ENCODE measurements at regions not wholly inside any gene's neighbourhood (a gene's known extent, or its start where the extent isn't known, plus 50 kb on each side); places are given as distances from the start of the nearest gene placed in this dataset.
A peak's percentile ranks its signal among the peaks of the same experiment; 100 is the strongest.

DNA sequence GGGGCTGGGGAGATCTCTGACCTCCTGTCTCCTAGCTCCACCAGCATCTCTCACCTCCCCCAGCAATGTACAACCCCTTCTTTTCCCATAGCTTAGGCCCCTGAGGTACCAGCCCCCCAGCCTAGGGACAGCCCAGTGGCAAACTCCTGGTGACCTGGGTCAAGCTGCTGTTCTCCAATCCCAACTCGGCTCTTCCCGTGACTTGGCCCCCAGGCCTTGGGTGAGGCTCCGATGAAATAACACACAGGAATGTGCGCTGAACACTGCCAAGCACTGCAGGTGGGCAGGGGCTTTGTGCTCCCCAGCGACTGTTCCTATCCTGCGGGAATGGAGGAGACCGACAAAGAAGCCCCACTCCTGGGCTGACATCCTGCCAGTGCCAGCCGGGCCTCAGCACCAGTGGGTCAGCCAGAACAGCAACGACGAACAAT lies 63.7 kb upstream of the AMZ2 start:
- no peak overlapping the region for H3K27ac ChIP-seq
- TF ChIP-seq, protein P1, sequence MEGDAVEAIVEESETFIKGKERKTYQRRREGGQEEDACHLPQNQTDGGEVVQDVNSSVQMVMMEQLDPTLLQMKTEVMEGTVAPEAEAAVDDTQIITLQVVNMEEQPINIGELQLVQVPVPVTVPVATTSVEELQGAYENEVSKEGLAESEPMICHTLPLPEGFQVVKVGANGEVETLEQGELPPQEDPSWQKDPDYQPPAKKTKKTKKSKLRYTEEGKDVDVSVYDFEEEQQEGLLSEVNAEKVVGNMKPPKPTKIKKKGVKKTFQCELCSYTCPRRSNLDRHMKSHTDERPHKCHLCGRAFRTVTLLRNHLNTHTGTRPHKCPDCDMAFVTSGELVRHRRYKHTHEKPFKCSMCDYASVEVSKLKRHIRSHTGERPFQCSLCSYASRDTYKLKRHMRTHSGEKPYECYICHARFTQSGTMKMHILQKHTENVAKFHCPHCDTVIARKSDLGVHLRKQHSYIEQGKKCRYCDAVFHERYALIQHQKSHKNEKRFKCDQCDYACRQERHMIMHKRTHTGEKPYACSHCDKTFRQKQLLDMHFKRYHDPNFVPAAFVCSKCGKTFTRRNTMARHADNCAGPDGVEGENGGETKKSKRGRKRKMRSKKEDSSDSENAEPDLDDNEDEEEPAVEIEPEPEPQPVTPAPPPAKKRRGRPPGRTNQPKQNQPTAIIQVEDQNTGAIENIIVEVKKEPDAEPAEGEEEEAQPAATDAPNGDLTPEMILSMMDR (IDR thresholded peaks at IDR 0.05), result no peak
- no peaks in the 10 kb centered on the region for H3K36me3 ChIP-seq
- no peaks in the 10 kb centered on the region for H3K9me3 ChIP-seq
- intact Hi-C loops (cut with DNase I), result no loop called here
- H3K4me3 ChIP-seq, result no peak overlapping the region
- ATAC-seq (peak; percentile 14), DNase-seq (no peak)
- H3K4me1 ChIP-seq, result no peaks in the 10 kb centered on the region
- no peaks in the 10 kb centered on the region for H3K27me3 ChIP-seq

DNA sequence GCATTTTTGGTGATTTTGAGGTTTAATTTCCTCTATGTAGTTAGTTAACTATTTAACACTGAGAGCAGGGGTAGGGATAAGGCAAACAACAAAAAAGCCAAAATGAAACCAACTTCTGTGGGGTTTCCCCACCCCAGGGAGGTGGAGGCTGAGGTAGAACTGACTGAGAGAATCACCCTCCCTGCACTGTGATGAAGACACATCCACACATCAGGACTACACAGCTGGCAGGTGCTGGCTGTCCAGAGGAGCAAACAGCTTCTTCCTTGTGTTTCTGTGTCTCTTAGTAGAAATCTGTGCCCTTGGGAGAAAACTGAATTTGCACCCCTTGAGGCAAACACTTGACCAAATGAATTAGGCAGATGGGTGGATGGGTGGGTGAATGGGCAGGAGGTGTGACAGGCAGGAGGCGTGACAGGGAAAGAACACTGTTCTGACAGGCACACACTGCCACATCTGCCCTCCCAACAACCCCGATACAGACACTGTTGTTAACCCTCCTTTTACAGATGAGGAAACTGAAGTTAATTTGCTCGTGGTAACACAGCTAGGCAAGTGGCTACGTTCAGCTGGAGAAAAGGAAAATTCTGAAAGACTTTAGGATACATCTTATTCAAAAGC lies 62.9 kb upstream of the AMZ2 start:
- DNase-seq (no peak), ATAC-seq (no peak)
- Histone ChIP-seq H3K27me3 (no peaks in the 10 kb centered on the region), H3K36me3 (no peaks in the 10 kb centered on the region), H3K4me1 (no peaks in the 10 kb centered on the region), H3K9me3 (no peaks in the 10 kb centered on the region), H3K4me3 (no peak overlapping the region), H3K27ac (no peak overlapping the region)
- intact Hi-C loops (cut with DNase I), result no loop called here
- TF ChIP-seq, protein P1 (IDR thresholded peaks at IDR 0.05), result no peak

DNA sequence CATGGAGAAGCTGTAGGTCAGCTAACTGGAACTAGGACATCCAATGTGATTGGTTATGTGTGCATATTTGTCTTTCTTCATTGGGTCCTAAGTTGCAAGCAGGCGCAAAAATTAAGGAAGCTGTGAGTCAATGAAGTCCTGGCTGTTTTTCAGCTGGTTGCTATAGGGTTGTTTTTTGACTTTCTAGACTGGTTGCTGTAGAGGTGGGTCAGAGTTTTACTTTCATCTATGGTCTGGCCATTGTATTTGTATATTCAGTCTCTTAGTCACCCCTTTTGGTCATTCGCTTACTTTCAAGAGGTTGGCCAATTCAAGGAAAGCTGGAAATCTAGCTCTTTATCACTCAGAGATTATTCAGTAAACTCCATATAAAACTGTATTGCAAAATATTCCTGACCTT lies 62.0 kb upstream of the AMZ2 start:
- ATAC-seq (no peak), DNase-seq (no peak)
- no peaks in the 10 kb centered on the region for H3K27me3 ChIP-seq
- intact Hi-C loops (cut with DNase I), result no loop called here
- H3K4me3 ChIP-seq, result no peak overlapping the region
- no peaks in the 10 kb centered on the region for H3K9me3 ChIP-seq
- no peaks in the 10 kb centered on the region for H3K4me1 ChIP-seq
- H3K36me3 ChIP-seq, result no peaks in the 10 kb centered on the region
- TF ChIP-seq, protein P1 (IDR thresholded peaks at IDR 0.05), result no peak
- H3K27ac ChIP-seq, result no peak overlapping the region

DNA sequence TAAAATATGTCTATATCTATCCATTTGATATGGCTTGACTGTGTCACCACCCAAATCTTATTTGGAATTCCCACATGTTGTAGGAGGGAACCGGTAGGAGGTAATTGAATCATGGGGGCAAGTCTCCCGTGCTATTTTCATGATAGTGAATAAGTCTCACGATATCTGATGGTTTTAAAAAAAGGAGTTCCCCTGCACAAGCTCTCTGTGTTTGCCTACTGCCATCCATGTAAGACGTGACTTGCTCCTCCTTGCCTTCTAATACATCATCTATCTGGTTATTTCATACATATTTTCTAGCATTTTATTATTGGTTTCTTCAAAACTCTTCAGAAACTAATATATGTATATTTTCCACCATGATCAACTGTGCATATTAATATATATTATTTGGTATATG lies 57.3 kb upstream of the AMZ2 start:
- TF ChIP-seq, protein P1 (IDR thresholded peaks at IDR 0.05), result no peak
- ATAC-seq (no peak), DNase-seq (no peak)
- no peak overlapping the region for H3K4me3 ChIP-seq
- H3K27ac ChIP-seq, result no peak overlapping the region
- intact Hi-C loops (cut with DNase I), result no loop called here
- H3K36me3 ChIP-seq, result no peaks in the 10 kb centered on the region
- H3K27me3 ChIP-seq, result peaks cover 16% of the 10 kb centered on the region
- no peaks in the 10 kb centered on the region for H3K9me3 ChIP-seq
- H3K4me1 ChIP-seq, result no peaks in the 10 kb centered on the region

DNA sequence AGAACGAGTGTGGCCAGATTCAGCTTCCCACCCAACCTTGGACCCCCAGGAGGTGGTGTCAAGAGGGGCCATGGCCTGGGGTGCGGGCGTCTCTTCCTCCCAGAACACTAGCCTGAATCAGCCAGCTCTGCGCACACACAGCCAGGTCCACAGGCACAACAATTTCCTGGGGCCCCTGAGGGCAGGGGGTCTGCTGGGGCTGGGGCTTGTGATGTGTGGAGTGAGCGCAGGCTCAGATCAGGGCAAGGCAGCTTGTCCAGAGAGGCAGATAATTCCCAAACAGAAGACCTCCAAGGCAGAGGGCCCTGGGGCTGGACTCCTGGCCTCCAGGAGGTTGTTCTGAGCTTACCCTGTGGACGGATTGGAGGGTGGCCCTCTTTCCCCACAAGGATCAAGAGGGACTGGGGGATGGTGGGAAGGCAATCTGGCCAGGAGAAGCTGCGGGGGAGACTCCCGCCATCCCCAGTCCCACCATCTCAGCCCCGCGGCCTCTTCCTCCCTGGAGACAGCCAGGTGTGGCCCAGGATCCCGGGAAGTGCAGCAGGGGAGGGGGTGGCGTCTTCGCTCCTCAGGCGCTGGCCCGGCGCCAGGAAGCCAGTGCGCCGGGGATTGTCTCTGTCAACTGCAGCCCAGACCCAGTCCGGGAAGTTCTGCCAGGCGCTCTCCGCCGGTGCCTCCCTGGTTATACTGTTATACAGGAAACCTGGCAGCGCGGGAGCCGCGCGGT lies 52.0 kb upstream of the AMZ2 start:
- Histone ChIP-seq H3K27ac (no peak overlapping the region), H3K27me3 (peaks cover 59% of the 10 kb centered on the region), H3K4me3 (peak overlapping the region; percentile 37), H3K9me3 (no peaks in the 10 kb centered on the region), H3K4me1 (peaks cover 41% of the 10 kb centered on the region), H3K36me3 (no peaks in the 10 kb centered on the region)
- DNase-seq, result no peak
- TF ChIP-seq, protein P1 (IDR thresholded peaks at IDR 0.05), result no peak
- intact Hi-C loops (cut with DNase I), result no loop called here
- ATAC-seq, result no peak
